ENCODE measurements at regions not wholly inside any gene's neighbourhood (a gene's known extent, or its start where the extent isn't known, plus 50 kb on each side); places are given as distances from the start of the nearest gene placed in this dataset.

DNA sequence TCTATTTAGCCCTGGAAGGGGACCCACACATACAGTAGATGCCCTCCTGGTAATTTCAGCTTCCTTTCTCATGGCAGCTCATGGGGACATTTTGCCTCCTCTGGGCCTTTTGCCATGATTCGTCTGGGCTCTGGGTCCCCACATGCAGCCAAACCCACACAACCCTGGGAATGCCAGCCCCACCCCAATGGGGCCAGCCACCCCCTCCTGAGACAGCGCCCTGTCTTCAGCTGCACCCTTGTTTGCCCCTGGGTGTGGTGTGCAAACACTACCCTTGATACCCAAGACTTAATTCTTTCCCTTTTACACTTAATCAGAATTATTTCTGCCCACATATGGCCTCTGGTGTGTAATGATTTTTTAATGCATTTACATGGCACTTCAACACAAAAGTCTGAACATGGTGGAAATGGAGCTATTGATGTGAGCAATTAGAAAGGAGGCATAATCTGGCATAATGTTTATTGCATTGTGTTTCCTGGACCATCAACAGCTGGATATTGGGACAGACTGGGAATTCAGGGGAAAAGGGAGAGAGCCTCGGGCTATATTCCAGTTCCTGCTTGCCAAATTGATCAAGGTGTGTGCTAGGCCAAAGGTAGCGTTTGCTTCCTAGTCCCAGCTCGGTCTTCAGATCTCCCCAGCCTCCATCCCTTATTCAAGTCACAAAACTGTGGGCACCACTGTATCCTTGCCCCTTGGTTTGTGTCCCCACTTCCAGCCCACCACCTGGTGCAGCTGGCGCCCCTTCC, 85.0 kb upstream of the ANO1 start:
- H3K27me3 Mint-ChIP-seq (ENCODE audit: low read depth), result peaks cover 27% of the 10 kb centered on the region
- H3K4me1 Mint-ChIP-seq (ENCODE audit: low read depth), result no peaks in the 10 kb centered on the region
- intact Hi-C loops (cut with micrococcal nuclease), result no loop called here
- peaks cover 17% of the 10 kb centered on the region for H3K9me3 Mint-ChIP-seq
- H3K27ac Mint-ChIP-seq, result no peak overlapping the region
- H3K36me3 Mint-ChIP-seq (ENCODE audit: low read depth), result no peaks in the 10 kb centered on the region
- no peak for DNase-seq (ENCODE audit: low spot score)
- no peak overlapping the region for H3K4me3 Mint-ChIP-seq (ENCODE audit: low read depth)

DNA sequence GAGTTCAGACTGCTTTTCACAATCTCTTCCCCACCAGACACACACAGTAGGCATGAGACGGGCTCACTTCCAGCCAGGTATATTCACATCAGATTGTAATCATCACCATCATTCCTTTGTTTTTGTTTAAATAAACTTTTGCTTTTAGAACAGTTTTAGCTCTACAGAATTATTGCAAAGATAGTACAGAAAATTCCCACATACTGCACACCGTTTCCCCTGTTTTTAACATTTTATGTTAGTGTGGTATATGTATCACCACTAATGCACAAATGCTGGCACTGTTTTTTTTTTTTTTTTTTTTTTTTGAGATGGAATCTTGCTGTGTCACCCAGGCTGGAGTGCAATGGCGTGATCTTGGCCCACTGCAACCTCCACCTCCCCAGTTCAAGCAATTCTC, 83.3 kb upstream of the ANO1 start:
- no peaks in the 10 kb centered on the region for H3K36me3 Mint-ChIP-seq (ENCODE audit: low read depth)
- H3K4me1 Mint-ChIP-seq (ENCODE audit: low read depth), result peaks cover under 1% of the 10 kb centered on the region
- no peak overlapping the region for H3K27ac Mint-ChIP-seq
- DNase-seq (ENCODE audit: low spot score), result no peak
- peaks cover 13% of the 10 kb centered on the region for H3K27me3 Mint-ChIP-seq (ENCODE audit: low read depth)
- no peak overlapping the region for H3K4me3 Mint-ChIP-seq (ENCODE audit: low read depth)
- intact Hi-C loops (cut with micrococcal nuclease), result no loop called here
- peaks cover 17% of the 10 kb centered on the region for H3K9me3 Mint-ChIP-seq

GRCh38 chr11:69995697-69996096, 82.4 kb upstream of the ANO1 start:
- no peaks in the 10 kb centered on the region for H3K36me3 Mint-ChIP-seq (ENCODE audit: low read depth)
- H3K4me1 Mint-ChIP-seq (ENCODE audit: low read depth), result peaks cover 9% of the 10 kb centered on the region
- H3K27ac Mint-ChIP-seq, result no peak overlapping the region
- peaks cover 17% of the 10 kb centered on the region for H3K9me3 Mint-ChIP-seq
- peaks cover 7% of the 10 kb centered on the region for H3K27me3 Mint-ChIP-seq (ENCODE audit: low read depth)
- DNase-seq (ENCODE audit: low spot score), result no peak
- no peak overlapping the region for H3K4me3 Mint-ChIP-seq (ENCODE audit: low read depth)
- intact Hi-C loops (cut with micrococcal nuclease), result no loop called here

- Mint-ChIP-seq H3K9me3 (peaks cover 17% of the 10 kb centered on the region), H3K27ac (no peak overlapping the region), H3K4me1 (ENCODE audit: low read depth) (peaks cover 10% of the 10 kb centered on the region), H3K27me3 (ENCODE audit: low read depth) (peaks cover 2% of the 10 kb centered on the region), H3K36me3 (ENCODE audit: low read depth) (no peaks in the 10 kb centered on the region), H3K4me3 (ENCODE audit: low read depth) (no peak overlapping the region)
- intact Hi-C loops (cut with micrococcal nuclease), result no loop called here
- DNase-seq (ENCODE audit: low spot score), result no peak
Observed at GRCh38 chr11:69996451-69996850, 81.7 kb upstream of the ANO1 start.

- H3K36me3 Mint-ChIP-seq (ENCODE audit: low read depth), result no peaks in the 10 kb centered on the region
- intact Hi-C loops (cut with micrococcal nuclease), result no loop called here
- peaks cover 2% of the 10 kb centered on the region for H3K27me3 Mint-ChIP-seq (ENCODE audit: low read depth)
- no peak overlapping the region for H3K27ac Mint-ChIP-seq
- H3K4me1 Mint-ChIP-seq (ENCODE audit: low read depth), result peaks cover 10% of the 10 kb centered on the region
- DNase-seq (ENCODE audit: low spot score), result no peak
- H3K4me3 Mint-ChIP-seq (ENCODE audit: low read depth), result no peak overlapping the region
- H3K9me3 Mint-ChIP-seq, result peaks cover 17% of the 10 kb centered on the region
Observed at GRCh38 chr11:69997352-69997751, 80.8 kb upstream of the ANO1 start.

DNA sequence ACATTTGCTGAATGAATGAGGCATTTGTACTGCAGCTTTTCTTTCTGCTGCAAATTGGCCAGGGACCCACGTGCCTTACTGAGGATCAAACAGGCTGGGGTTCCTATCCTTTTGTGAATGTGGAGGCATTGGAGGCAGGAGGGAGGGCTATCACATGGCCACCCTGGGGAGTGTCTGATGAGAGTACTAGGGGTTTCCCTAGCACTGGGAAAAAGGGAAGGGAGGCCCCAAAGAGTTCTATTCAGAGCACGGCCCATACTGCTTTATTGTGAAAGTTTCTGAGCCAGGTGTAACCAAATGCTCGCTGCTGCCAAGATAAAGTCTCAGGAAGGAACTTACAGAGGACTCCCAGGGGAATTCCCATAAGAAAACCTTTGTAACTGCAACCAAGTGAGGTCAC, 78.4 kb upstream of the ANO1 start:
- peaks cover 9% of the 10 kb centered on the region for H3K9me3 Mint-ChIP-seq
- no peak for DNase-seq (ENCODE audit: low spot score)
- no peaks in the 10 kb centered on the region for H3K36me3 Mint-ChIP-seq (ENCODE audit: low read depth)
- H3K4me3 Mint-ChIP-seq (ENCODE audit: low read depth), result no peak overlapping the region
- H3K27ac Mint-ChIP-seq, result no peak overlapping the region
- peaks cover 4% of the 10 kb centered on the region for H3K27me3 Mint-ChIP-seq (ENCODE audit: low read depth)
- peaks cover 19% of the 10 kb centered on the region for H3K4me1 Mint-ChIP-seq (ENCODE audit: low read depth)
- intact Hi-C loops (cut with micrococcal nuclease), result no loop called here

DNA sequence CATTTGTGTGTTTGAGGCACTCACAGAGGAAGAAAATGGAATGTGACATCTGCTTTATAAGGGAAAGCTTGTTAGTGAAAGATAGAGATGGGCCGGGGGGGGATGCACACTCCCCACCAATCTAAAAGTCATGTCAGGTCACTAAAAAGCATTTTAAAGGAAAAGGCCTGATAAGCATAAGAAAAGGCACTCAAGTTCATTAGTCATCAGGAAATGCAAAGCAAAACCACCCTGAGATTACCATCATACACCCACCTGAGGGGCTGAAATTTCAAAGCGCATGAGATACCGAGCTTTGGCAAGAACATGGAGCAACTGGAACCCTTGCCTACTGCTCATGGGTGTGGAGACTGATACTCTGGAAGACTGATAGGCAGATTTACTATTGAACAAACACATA, 77.9 kb upstream of the ANO1 start:
- H3K9me3 Mint-ChIP-seq, result peaks cover 5% of the 10 kb centered on the region
- H3K36me3 Mint-ChIP-seq (ENCODE audit: low read depth), result no peaks in the 10 kb centered on the region
- no peak for DNase-seq (ENCODE audit: low spot score)
- no peak overlapping the region for H3K4me3 Mint-ChIP-seq (ENCODE audit: low read depth)
- H3K27me3 Mint-ChIP-seq (ENCODE audit: low read depth), result peaks cover 4% of the 10 kb centered on the region
- intact Hi-C loops (cut with micrococcal nuclease), result no loop called here
- no peak overlapping the region for H3K27ac Mint-ChIP-seq
- peaks cover 19% of the 10 kb centered on the region for H3K4me1 Mint-ChIP-seq (ENCODE audit: low read depth)

DNA sequence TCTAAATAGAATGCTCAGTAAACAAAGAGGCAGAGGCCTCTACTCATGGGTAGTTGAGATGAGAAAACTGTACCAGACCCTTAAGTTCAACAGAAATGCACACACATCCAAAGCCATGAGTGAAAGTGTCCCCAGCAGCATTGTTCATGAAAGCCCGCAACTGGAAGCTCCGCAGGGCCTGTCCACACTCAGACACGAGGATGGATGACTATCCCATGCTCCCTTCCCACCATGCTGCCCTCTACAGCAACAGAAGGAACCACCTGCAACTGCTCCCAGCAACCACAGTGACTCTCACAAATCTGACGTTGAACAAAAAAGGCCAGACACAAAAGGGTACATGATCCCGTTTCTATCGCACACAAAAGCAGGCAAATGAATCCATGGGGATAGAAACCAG, 76.9 kb upstream of the ANO1 start:
- H3K4me3 Mint-ChIP-seq (ENCODE audit: low read depth), result no peak overlapping the region
- no peaks in the 10 kb centered on the region for H3K36me3 Mint-ChIP-seq (ENCODE audit: low read depth)
- H3K27ac Mint-ChIP-seq, result no peak overlapping the region
- intact Hi-C loops (cut with micrococcal nuclease), result no loop called here
- H3K4me1 Mint-ChIP-seq (ENCODE audit: low read depth), result peaks cover 19% of the 10 kb centered on the region
- DNase-seq (ENCODE audit: low spot score), result no peak
- peaks cover 5% of the 10 kb centered on the region for H3K9me3 Mint-ChIP-seq
- H3K27me3 Mint-ChIP-seq (ENCODE audit: low read depth), result peaks cover 6% of the 10 kb centered on the region

GRCh38 chr11:70002433-70002832, 75.7 kb upstream of the ANO1 start:
- DNase-seq (ENCODE audit: low spot score), result peak; percentile 50
- Mint-ChIP-seq H3K27me3 (ENCODE audit: low read depth) (peaks cover 6% of the 10 kb centered on the region), H3K9me3 (peaks cover 5% of the 10 kb centered on the region), H3K36me3 (ENCODE audit: low read depth) (no peaks in the 10 kb centered on the region), H3K27ac (peak overlapping the region; percentile 75), H3K4me3 (ENCODE audit: low read depth) (no peak overlapping the region), H3K4me1 (ENCODE audit: low read depth) (peaks cover 19% of the 10 kb centered on the region)
- intact Hi-C loops (cut with micrococcal nuclease), result loop anchor here (1.0 kb wide), 1 partner anchor 201 kb away; the partner anchor contains the start of gene FADD

GRCh38 chr11:70005107-70005818, 72.9 kb upstream of the ANO1 start:
- Mint-ChIP-seq H3K9me3 (peaks cover 5% of the 10 kb centered on the region), H3K36me3 (ENCODE audit: low read depth) (no peaks in the 10 kb centered on the region), H3K27me3 (ENCODE audit: low read depth) (peaks cover 6% of the 10 kb centered on the region), H3K27ac (no peak overlapping the region), H3K4me1 (ENCODE audit: low read depth) (peaks cover 14% of the 10 kb centered on the region), H3K4me3 (ENCODE audit: low read depth) (no peak overlapping the region)
- no peak for DNase-seq (ENCODE audit: low spot score)
- intact Hi-C loops (cut with micrococcal nuclease), result no loop called here

- DNase-seq (ENCODE audit: low spot score), result no peak
- H3K4me3 Mint-ChIP-seq (ENCODE audit: low read depth), result no peak overlapping the region
- peaks cover 5% of the 10 kb centered on the region for H3K4me1 Mint-ChIP-seq (ENCODE audit: low read depth)
- peaks cover 6% of the 10 kb centered on the region for H3K27me3 Mint-ChIP-seq (ENCODE audit: low read depth)
- intact Hi-C loops (cut with micrococcal nuclease), result no loop called here
- peaks cover 2% of the 10 kb centered on the region for H3K9me3 Mint-ChIP-seq
- H3K36me3 Mint-ChIP-seq (ENCODE audit: low read depth), result no peaks in the 10 kb centered on the region
- no peak overlapping the region for H3K27ac Mint-ChIP-seq
Observed at GRCh38 chr11:70007796-70008195, 70.3 kb upstream of the ANO1 start.

DNA sequence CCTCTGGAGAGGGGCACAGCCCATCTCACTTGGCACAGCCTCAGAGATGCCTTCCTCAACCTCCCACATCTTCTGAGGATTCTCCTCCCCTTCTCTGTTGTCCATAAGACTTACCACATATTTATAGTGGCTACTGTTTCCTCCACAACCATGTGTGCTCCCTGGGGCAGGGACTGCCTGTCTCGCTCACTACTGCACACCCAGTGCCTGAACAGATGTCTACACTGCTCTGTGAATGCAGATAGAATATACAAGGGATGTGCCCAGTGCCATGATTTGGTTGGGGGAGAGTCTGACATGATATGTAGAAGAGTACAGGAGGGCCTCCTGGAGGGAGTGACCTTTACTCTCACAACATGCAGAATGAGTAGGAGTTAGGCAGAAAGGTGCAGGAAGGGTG, 67.3 kb upstream of the ANO1 start:
- Mint-ChIP-seq H3K36me3 (ENCODE audit: low read depth) (no peaks in the 10 kb centered on the region), H3K27ac (no peak overlapping the region), H3K4me3 (ENCODE audit: low read depth) (no peak overlapping the region), H3K4me1 (ENCODE audit: low read depth) (no peaks in the 10 kb centered on the region), H3K9me3 (no peaks in the 10 kb centered on the region), H3K27me3 (ENCODE audit: low read depth) (peaks cover 4% of the 10 kb centered on the region)
- intact Hi-C loops (cut with micrococcal nuclease), result no loop called here
- no peak for DNase-seq (ENCODE audit: low spot score)

GRCh38 chr11:70012134-70012733, 65.9 kb upstream of the ANO1 start:
- H3K4me3 Mint-ChIP-seq (ENCODE audit: low read depth), result no peak overlapping the region
- no peak overlapping the region for H3K27ac Mint-ChIP-seq
- H3K36me3 Mint-ChIP-seq (ENCODE audit: low read depth), result no peaks in the 10 kb centered on the region
- H3K4me1 Mint-ChIP-seq (ENCODE audit: low read depth), result peaks cover 4% of the 10 kb centered on the region
- intact Hi-C loops (cut with micrococcal nuclease), result no loop called here
- peaks cover 2% of the 10 kb centered on the region for H3K27me3 Mint-ChIP-seq (ENCODE audit: low read depth)
- DNase-seq (ENCODE audit: low spot score), result no peak
- no peaks in the 10 kb centered on the region for H3K9me3 Mint-ChIP-seq
